ENCODE measurements at regions not wholly inside any gene's neighbourhood (a gene's known extent, or its start where the extent isn't known, plus 50 kb on each side); places are given as distances from the start of the nearest gene placed in this dataset.

DNA sequence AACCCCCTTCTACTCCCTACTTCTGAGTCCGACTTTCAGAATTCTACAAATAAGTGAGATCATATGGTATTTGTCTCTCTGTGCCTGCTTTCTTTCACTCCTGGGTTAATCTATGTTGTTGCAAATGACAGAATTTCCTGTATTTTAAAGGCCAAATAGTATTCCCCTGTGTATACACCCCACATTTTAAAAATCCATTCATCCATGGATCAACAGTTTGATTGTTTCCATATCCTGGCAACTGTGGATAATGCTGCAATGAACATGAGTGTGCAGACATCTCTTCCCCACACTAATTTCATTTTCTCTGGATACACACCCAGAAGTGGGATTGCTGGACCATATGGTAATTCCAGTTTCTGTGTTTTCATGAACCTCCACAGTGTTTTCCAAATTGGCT is 225.8 kb upstream of the TCERG1L start:
- Histone ChIP-seq H3K36me3 (ENCODE audit: insufficient read depth, low read length) (no peaks in the 10 kb centered on the region), H3K4me1 (ENCODE audit: insufficient read depth, low read length) (no peaks in the 10 kb centered on the region), H3K4me3 (ENCODE audit: low read length) (no peak overlapping the region), H3K27ac (ENCODE audit: low read depth in 1 of 2, low read length in 2 of 2) (no peak overlapping the region), H3K9me3 (ENCODE audit: control insufficient read depth in 1 of 2, insufficient read depth in 1 of 2, low read length in 2 of 2) (peaks cover 0 to 4% of the 10 kb centered on the region in 2 experiments), H3K27me3 (ENCODE audit: control insufficient read depth in 1 of 2, insufficient read depth in 2 of 2, low read length in 2 of 2) (no peaks in the 10 kb centered on the region)
- H3K9me3 Mint-ChIP-seq = no peaks in the 10 kb centered on the region
- H3K4me3 Mint-ChIP-seq = no peak overlapping the region
- ChIA-PET POLR2A (no interaction called here), CTCF (no interaction called here)
- TF ChIP-seq, protein P1, sequence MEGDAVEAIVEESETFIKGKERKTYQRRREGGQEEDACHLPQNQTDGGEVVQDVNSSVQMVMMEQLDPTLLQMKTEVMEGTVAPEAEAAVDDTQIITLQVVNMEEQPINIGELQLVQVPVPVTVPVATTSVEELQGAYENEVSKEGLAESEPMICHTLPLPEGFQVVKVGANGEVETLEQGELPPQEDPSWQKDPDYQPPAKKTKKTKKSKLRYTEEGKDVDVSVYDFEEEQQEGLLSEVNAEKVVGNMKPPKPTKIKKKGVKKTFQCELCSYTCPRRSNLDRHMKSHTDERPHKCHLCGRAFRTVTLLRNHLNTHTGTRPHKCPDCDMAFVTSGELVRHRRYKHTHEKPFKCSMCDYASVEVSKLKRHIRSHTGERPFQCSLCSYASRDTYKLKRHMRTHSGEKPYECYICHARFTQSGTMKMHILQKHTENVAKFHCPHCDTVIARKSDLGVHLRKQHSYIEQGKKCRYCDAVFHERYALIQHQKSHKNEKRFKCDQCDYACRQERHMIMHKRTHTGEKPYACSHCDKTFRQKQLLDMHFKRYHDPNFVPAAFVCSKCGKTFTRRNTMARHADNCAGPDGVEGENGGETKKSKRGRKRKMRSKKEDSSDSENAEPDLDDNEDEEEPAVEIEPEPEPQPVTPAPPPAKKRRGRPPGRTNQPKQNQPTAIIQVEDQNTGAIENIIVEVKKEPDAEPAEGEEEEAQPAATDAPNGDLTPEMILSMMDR (IDR thresholded peaks at IDR 0.05) = no peak
- H3K27me3 Mint-ChIP-seq = peaks cover 4% of the 10 kb centered on the region
- no peaks in the 10 kb centered on the region for H3K36me3 Mint-ChIP-seq (ENCODE audit: low read depth)
- DNase-seq (no peak), ATAC-seq (ENCODE audit: poor library complexity) (no peak)
- H3K27ac Mint-ChIP-seq = no peak overlapping the region
- no peaks in the 10 kb centered on the region for H3K4me1 Mint-ChIP-seq (ENCODE audit: low read depth)
- intact Hi-C loops (cut with DNase I, micrococcal nuclease) = no loop called here

GRCh38 chr10:131544495-131544894 is 233.0 kb upstream of the TCERG1L start:
- TF ChIP-seq, protein P1 (IDR thresholded peaks at IDR 0.05) = no peak
- POLR2A ChIA-PET = no interaction called here

GRCh38 chr10:131546086-131546810 is 234.7 kb upstream of the TCERG1L start:
- H3K4me1 Mint-ChIP-seq (ENCODE audit: low read depth) = no peaks in the 10 kb centered on the region
- ATAC-seq (ENCODE audit: poor library complexity) = no peak

More at GRCh38 chr10:131544495-131544894, 233.0 kb upstream of the TCERG1L start:
- no peak for ATAC-seq (ENCODE audit: poor library complexity)
- Histone ChIP-seq H3K27me3 (ENCODE audit: control insufficient read depth in 1 of 2, insufficient read depth in 2 of 2, low read length in 2 of 2) (no peaks in the 10 kb centered on the region), H3K27ac (ENCODE audit: low read depth in 1 of 2, low read length in 2 of 2) (no peak overlapping the region), H3K36me3 (ENCODE audit: insufficient read depth, low read length) (no peaks in the 10 kb centered on the region), H3K4me3 (ENCODE audit: low read length) (no peak overlapping the region), H3K9me3 (ENCODE audit: control insufficient read depth in 1 of 2, insufficient read depth in 1 of 2, low read length in 2 of 2) (no peaks in the 10 kb centered on the region), H3K4me1 (ENCODE audit: insufficient read depth, low read length) (no peaks in the 10 kb centered on the region)
- Mint-ChIP-seq H3K4me1 (ENCODE audit: low read depth) (no peaks in the 10 kb centered on the region), H3K36me3 (ENCODE audit: low read depth) (no peaks in the 10 kb centered on the region), H3K27me3 (peaks cover 11% of the 10 kb centered on the region), H3K27ac (no peak overlapping the region), H3K4me3 (no peak overlapping the region), H3K9me3 (no peaks in the 10 kb centered on the region)
- intact Hi-C loops (cut with DNase I, micrococcal nuclease) = no loop called here
- DNase-seq = no peak
- CTCF ChIA-PET = no interaction called here

More at GRCh38 chr10:131546086-131546810, 234.7 kb upstream of the TCERG1L start:
- TF ChIP-seq, protein P1 (IDR thresholded peaks at IDR 0.05) = no peak
- Mint-ChIP-seq H3K27ac (no peak overlapping the region), H3K9me3 (no peaks in the 10 kb centered on the region), H3K27me3 (peaks cover 11% of the 10 kb centered on the region), H3K4me3 (no peak overlapping the region), H3K36me3 (ENCODE audit: low read depth) (no peaks in the 10 kb centered on the region)
- intact Hi-C loops (cut with DNase I, micrococcal nuclease) = no loop called here
- Histone ChIP-seq H3K9me3 (ENCODE audit: control insufficient read depth in 1 of 2, insufficient read depth in 1 of 2, low read length in 2 of 2) (no peaks in the 10 kb centered on the region), H3K36me3 (ENCODE audit: insufficient read depth, low read length) (no peaks in the 10 kb centered on the region), H3K27me3 (ENCODE audit: control insufficient read depth in 1 of 2, insufficient read depth in 2 of 2, low read length in 2 of 2) (no peaks in the 10 kb centered on the region), H3K4me1 (ENCODE audit: insufficient read depth, low read length) (no peaks in the 10 kb centered on the region), H3K27ac (ENCODE audit: low read depth in 1 of 2, low read length in 2 of 2) (no peak overlapping the region), H3K4me3 (ENCODE audit: low read length) (no peak overlapping the region)
- ChIA-PET POLR2A (no interaction called here), CTCF (no interaction called here)
- DNase-seq = no peak
